ENCODE measurements at regions not wholly inside any gene's neighbourhood (a gene's known extent, or its start where the extent isn't known, plus 50 kb on each side); places are given as distances from the start of the nearest gene placed in this dataset.
"Not testable (repeated sequence)": the region's sequence is repeated elsewhere in the genome, so short reads cannot be mapped to it uniquely, and the experiment has no call there.

GRCh38 chr5:25399878-25400480, 755.2 kb upstream of the CDH10 start:
- no peak for DNase-seq

DNA sequence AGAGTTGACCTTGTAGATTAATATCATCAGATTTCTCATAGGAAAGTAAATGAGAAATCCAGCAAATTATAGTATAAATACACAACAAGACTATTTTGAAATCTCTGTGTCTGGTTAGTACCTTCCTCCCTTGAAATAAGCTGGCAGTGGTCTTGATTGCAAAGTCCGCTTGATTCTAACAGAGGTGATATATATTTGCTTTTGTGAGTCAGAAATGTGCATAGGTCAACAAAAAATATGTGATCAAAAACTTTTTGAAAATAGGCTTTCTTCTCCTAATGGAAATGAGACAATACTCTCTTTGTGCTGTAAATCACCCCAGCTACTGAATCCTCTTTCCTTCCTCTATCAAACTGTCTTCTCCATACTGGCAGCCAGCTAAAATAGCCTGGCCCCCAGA, 749.2 kb upstream of the CDH10 start:
- DNase-seq = no peak

DNA sequence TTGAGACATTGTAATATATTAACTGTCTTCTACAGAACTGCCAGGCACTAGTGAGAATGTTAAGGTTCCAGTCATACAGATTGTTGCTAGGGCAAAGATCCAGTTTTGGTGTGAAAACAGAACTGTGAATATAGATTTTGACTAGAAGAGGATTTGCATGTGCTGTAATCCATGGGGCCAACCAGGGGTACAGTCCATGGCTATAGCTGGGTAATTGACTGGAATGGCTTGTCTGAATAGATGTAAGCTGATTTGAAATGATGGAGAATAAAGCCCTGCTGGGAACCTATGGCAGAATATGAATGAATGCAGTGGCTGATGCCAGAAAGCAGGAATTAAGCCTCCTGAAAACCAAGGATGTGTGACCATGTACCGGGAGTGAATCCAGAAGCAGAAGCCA, 748.5 kb upstream of the CDH10 start:
- DNase-seq = no peak

DNA sequence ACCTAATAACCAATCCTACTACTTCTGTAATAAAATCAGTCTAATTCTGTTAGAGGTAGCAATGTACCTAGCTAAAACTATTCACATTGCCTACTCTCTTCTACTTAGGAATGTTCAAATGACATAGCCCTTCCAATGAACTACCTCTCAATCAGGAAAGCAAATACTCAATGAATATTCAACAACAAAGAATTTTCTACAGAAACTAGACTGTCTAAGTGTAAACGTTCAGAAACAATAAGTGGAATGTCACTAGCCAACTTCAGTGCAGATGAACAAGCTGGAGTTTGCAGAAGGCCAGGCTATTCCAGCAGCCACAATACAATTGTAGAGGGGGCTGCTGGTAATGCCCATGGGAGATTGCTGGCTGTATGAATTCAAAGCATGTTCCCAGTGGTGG, 743.2 kb upstream of the CDH10 start:
- no peak for DNase-seq

- DNase-seq = no peak
These were observed 718.0 kb upstream of the CDH10 start for GRCh38 chr5:25362799-25363198.

DNA sequence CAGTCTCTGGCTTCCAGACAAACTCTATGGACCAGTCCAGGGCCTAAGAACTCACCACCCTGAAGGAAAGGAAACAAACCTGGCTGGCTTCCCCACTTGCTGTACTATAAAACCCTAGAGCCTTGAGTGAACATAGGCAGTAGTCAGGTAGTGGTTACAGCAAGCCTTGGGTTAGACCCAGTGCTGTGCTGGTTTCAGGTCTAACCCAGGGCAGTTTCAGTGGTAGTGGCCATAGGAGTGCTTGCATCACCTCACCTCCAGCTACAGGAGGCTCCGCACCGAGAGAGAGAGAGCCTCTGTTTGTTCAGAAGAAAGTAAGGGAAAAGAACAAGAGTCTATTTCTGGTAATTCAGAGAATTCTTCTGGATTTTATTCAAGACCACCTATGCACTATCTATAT, 714.1 kb upstream of the CDH10 start:
- DNase-seq = no peak

DNA sequence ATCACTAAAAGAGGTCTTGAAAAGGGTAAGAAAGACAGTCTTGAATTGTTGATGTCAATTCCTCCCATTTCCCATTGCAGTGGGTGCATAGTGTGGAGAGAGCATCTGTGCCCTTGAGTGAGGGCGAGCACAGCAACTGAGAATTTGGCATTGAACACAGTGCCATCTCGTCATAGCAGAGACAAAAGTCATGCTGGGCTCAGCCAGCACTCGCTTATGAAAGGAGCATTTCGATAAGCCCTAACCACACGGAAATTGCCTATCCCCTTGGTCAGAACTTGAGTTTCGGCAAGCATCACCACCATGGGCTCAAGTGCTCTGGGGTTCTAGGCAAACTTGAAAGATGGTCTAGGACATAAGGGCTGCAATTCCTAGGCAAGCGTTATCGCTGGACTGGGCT, 712.8 kb upstream of the CDH10 start:
- no peak for DNase-seq

DNA sequence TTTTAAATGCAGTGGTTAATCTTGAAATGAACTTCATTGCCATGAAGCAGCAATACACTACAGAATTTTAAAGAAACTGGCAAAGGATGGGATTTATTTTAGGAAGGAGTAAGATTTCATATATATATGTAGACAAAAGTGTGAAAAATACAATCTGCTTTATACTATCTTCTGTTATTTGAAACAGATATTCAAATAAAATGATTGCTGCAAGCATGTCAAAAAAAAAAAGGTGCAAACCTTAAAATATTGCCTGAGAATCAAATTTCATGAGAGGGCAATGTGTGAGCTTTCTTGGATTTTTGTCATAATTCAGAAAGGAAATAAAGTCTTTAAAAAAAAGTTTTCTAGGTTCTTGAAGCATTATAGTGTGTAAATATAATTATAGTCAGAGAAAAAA, 705.0 kb upstream of the CDH10 start:
- no peak for DNase-seq

DNA sequence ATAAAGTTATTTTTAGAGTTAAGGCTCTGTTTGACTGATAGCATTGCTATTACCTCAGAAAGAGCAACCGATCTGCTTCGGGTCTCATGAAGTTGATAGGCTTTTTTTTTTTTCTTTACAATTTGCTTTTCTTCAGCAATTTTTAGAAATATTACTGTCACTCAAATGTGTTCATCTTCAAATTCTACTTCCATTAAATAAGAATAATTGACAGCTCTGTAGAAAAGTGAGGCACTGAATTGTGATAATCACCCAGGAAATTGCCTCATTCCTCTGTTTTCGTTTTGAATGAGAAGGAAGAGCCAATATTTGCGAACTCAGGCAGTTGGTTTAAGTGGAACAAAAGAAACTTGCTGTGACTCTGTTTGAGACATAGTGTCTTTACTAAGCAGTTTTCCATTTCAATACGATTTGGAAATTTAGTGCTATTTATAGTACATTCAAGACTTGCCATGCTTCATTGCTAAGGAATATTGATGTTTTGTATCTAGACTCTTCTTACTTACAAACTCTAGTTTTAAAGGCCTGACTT, 700.5 kb upstream of the CDH10 start:
- no peak for DNase-seq

GRCh38 chr5:25339541-25339940, 694.8 kb upstream of the CDH10 start:
- no peak for DNase-seq

- no peak for DNase-seq
These were observed 689.6 kb upstream of the CDH10 start for GRCh38 chr5:25334350-25334749.

GRCh38 chr5:25330721-25331120, 685.9 kb upstream of the CDH10 start:
- no peak for DNase-seq

GRCh38 chr5:25327172-25327571, 682.4 kb upstream of the CDH10 start:
- DNase-seq = no peak

DNA sequence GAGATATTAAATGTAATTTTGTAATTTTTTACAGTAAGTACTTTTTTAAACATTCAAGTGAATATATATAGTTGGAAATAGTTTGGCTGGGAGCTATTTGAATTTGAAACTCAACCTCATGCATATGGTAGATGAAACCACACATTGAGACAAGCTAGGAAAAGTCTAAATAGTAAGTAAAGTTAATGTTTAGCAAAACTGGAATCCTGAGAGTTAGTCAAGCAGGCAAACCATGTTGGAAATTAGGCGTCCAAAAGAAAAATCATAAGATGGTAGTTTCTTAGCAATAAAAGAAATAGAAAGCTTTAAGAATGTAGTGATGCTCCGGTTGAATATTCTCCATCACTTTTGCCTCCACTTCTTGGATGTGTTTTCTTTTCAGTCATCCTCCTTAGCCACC, 657.1 kb upstream of the CDH10 start:
- no peak for DNase-seq

DNA sequence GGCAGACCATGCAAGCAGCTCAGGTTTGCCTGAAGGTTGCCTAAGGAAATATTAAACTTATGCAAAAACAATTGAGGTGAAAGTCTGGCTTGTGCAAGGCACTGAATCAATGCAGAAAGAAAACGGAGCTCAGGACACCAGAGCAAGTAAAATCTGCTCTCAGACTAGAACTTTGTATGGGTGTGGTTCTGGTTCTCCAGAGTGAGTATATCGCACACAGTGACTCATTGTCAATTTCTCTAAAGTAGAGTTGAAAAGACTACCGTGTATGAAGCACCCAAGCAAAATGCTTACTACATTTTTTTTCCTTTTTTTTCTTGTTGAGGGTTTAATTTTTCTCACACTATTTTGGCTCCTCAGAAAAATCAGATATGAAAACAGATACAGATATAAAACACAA, 650.3 kb upstream of the CDH10 start:
- no peak for DNase-seq

DNA sequence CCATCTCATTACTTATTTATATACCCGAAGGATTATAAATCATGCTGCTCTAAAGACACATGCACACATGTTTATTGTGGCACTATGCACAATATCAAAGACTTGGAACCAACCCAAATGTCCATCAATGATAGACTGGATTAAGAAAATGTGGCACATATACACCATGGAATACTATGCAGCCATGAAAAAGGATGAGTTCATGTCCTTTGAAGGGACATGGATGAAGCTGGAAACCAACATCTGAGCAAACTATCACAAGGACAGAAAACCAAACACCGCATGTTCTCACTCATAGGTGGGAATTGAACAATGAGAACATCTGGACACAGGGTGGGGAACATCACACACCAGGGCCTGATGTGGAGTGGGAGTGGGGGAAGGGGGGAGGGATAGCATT, 645.0 kb upstream of the CDH10 start:
- DNase-seq = not testable (repeated sequence)

- DNase-seq = no peak
These were observed 641.5 kb upstream of the CDH10 start for GRCh38 chr5:25286319-25286718.

DNA sequence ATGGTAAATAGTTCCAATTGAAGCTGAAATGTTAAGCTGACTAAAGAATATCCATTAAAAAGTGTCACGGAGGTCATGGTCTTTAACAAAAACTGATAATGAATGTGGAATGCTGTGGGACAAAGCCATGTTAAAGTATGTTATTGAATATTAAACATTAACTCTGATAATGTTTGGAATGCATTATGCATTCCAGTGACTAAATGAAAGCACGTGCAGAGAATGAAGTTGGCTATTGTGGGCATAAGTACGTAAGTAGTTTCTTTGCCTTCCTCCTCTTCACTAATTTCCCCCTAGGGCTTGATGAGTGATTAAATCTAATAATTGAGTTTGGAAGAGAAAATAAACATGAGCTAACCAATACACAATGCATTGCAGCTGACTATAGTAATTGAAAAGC, 640.4 kb upstream of the CDH10 start:
- no peak for DNase-seq

GRCh38 chr5:25263507-25263906, 618.7 kb upstream of the CDH10 start:
- DNase-seq = not testable (repeated sequence)

DNA sequence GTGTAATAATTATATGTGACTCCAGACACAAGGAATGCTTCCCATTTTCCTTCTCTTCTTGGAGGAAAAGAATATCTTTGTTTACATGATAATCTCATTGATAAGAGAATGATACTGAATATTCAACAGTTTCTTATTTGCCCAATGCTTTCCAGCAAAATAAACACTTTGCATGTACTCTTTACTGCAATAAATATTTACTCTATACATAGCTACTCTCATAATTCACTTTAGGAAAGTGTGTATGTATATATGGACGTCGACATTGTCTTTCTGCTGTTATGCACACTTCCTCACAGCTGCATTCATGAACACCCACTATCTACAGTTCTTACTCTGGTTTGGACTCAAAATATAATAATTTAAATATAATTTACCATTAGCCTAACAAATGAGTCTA, 617.4 kb upstream of the CDH10 start:
- DNase-seq = no peak

DNA sequence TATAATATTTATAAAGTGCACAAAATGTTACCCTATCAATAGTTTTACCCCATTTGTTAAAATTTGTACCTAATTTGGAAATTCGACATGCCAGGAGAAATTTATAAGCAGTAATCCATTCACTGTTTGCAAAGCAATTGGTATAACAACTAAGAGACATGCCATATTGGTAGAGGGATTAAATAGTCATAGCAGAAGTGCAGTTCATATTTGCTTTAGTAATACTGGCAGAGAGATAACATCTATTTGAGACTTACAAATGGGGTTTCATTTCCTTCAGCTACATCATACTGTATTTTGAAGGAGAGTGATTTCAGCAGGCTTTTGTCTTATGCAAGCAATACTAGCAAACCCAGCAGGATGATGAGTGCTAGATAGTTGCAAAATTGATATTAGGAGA, 610.4 kb upstream of the CDH10 start:
- no peak for DNase-seq

DNA sequence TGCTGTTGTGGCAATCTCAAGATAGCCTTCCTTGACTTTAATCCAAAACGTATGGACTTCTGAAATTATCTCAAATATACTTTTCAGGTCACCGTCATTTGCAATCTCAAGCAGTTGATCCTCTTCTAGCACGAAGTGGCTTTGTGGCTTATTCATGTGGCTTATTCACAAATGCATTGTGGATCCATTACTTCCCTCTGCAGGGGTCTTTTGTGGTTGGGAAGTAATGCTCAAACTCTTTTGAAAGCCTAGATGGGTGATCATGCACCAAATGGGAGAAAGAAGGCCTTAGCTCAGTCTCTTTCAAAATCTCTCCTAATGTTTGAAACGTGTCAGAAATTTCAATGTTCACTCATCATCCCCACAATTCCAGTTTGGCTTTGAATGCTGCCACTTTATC, 597.2 kb upstream of the CDH10 start:
- DNase-seq = no peak

DNA sequence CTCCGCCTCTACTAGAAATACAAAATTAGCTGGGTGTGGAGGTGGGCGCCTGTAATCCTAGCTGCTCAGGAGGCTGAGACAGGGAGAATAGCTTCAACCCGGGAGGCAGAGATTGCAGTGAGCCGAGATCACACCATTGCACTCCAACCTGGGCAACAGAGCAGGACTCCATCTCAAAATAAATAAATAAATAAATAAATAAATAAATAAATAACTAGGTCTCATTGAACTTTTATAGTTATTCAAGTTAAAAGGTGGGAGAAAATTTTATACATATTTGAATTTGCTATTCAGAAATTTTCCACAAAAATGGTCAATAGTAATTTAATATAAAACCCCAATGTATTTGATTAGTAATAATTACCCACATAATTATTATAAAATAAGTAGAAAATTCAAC, 593.9 kb upstream of the CDH10 start:
- not testable (repeated sequence) for DNase-seq

Data from nucleus accumbens (tissue), 56 donors.